H9 (cell line): ENCODE measurements at regions not wholly inside any gene's neighbourhood (a gene's known extent, or its start where the extent isn't known, plus 50 kb on each side); places are given as distances from the start of the nearest gene placed in this dataset.

Source experiments
- DNase-seq: peaks from one replicate; pipeline ENCODE4 v3.0.0-alpha.2; 2017
- H2AFZ ChIP-seq: one replicate; pipeline ENCODE4 v1.6.1; 2013; ENCODE audit warnings: mild to moderate bottlenecking, low read length, control low read depth, moderate library complexity
- H2AK5ac ChIP-seq: 2 replicates; pipeline ENCODE4 v1.6.1; 2013; ENCODE audit warnings: low read length, control low read depth, mixed read lengths; ENCODE audit not compliant: insufficient read length
- H2BK120ac ChIP-seq: one replicate; pipeline ENCODE4 v1.6.1; 2013; ENCODE audit warnings: low read depth, mild to moderate bottlenecking, low read length, control low read depth, inconsistent platforms; ENCODE audit not compliant: poor library complexity, severe bottlenecking
- H2BK12ac ChIP-seq: 2 replicates; pipeline ENCODE4 v1.6.1; 2013; ENCODE audit warnings: low read length, control low read depth, mixed read lengths, low read depth; ENCODE audit not compliant: insufficient read length
- H2BK15ac ChIP-seq: 2 replicates; pipeline ENCODE4 v1.6.1; 2013; ENCODE audit warnings: low read depth, low read length, control low read depth
- H2BK20ac ChIP-seq: one replicate; pipeline ENCODE4 v1.6.1; 2013; ENCODE audit warnings: low read depth, mild to moderate bottlenecking, low read length, control low read depth, inconsistent platforms; ENCODE audit not compliant: poor library complexity, severe bottlenecking
- H2BK5ac ChIP-seq: 2 replicates; pipeline ENCODE4 v1.6.1; 2013; ENCODE audit warnings: low read length, control low read depth, mixed read lengths; ENCODE audit not compliant: insufficient read length
- H3K14ac ChIP-seq: 2 replicates; pipeline ENCODE4 v1.6.1; 2013; ENCODE audit warnings: low read length, control low read depth; ENCODE audit not compliant: insufficient read depth
- H3K18ac ChIP-seq: 2 replicates; pipeline ENCODE4 v1.6.1; 2013; ENCODE audit warnings: low read depth, mild to moderate bottlenecking, mixed read lengths, low read length, control low read depth; ENCODE audit not compliant: insufficient read length
- H3K23ac ChIP-seq: 2 replicates; pipeline ENCODE4 v1.6.1; 2013; ENCODE audit warnings: low read length, control low read depth, mixed read lengths, low read depth; ENCODE audit not compliant: insufficient read length
- H3K23me2 ChIP-seq: 2 replicates; pipeline ENCODE4 v1.6.1; 2013; ENCODE audit warnings: low read depth, mild to moderate bottlenecking, mixed read lengths, low read length, control low read depth; ENCODE audit not compliant: insufficient read length, poor library complexity, severe bottlenecking
- H3K27ac ChIP-seq: 2 replicates; pipeline ENCODE4 v1.5.1; 2013; ENCODE audit warnings: low read length, control low read depth, mixed read lengths, low read depth; ENCODE audit not compliant: insufficient read length
- H3K27me3 ChIP-seq: 2 replicates; pipeline ENCODE4 v1.6.1; 2013; ENCODE audit warnings: low read length, control low read depth, inconsistent platforms; ENCODE audit not compliant: insufficient read depth
- H3K4ac ChIP-seq: 2 replicates; pipeline ENCODE4 v1.6.1; 2013; ENCODE audit warnings: low read depth, mild to moderate bottlenecking, control low read depth, inconsistent platforms, low read length, moderate library complexity
- H3K4me1 ChIP-seq: 2 replicates; pipeline ENCODE4 v1.6.1; 2013; ENCODE audit warnings: low read length, control low read depth, inconsistent platforms; ENCODE audit not compliant: insufficient read depth
- H3K4me2 ChIP-seq: 2 replicates; pipeline ENCODE4 v1.6.1; 2013; ENCODE audit warnings: low read length, control low read depth, mixed read lengths; ENCODE audit not compliant: insufficient read length, insufficient read depth
- H3K56ac ChIP-seq: 2 replicates; pipeline ENCODE4 v1.6.1; 2013; ENCODE audit warnings: low read depth, mild to moderate bottlenecking, mixed read lengths, low read length, control low read depth; ENCODE audit not compliant: insufficient read length
- H3K79me1 ChIP-seq: 2 replicates; pipeline ENCODE4 v1.6.1; 2013; ENCODE audit warnings: low read depth, mild to moderate bottlenecking, moderate library complexity, low read length, control low read depth, inconsistent platforms; ENCODE audit not compliant: insufficient read depth, poor library complexity, severe bottlenecking
- H3K79me2 ChIP-seq: 2 replicates; pipeline ENCODE4 v1.6.1; 2013; ENCODE audit warnings: low read length, control low read depth, inconsistent platforms; ENCODE audit not compliant: insufficient read depth
- H3K9ac ChIP-seq: 2 replicates; pipeline ENCODE4 v1.6.1; 2013; ENCODE audit warnings: low read length, control low read depth, mixed read lengths; ENCODE audit not compliant: insufficient read length; ENCODE audit errors: extremely low read depth
- H3K9me3 ChIP-seq: one replicate; pipeline ENCODE4 v1.6.1; 2013; ENCODE audit warnings: low read depth, low read length, inconsistent platforms; ENCODE audit not compliant: control insufficient read depth
- H3T11ph ChIP-seq: one replicate; pipeline ENCODE4 v1.6.1; 2013; ENCODE audit warnings: mild to moderate bottlenecking, low read length, control low read depth, inconsistent platforms
- H4K20me1 ChIP-seq: one replicate; pipeline ENCODE4 v1.6.1; 2013; ENCODE audit not compliant: control insufficient read depth, insufficient read length, insufficient read depth
- H4K5ac ChIP-seq: 2 replicates; pipeline ENCODE4 v1.6.1; 2013; ENCODE audit warnings: low read depth, mild to moderate bottlenecking, mixed read lengths, low read length, control low read depth; ENCODE audit not compliant: insufficient read length
- H4K8ac ChIP-seq: replicated peaks from 2 replicates; pipeline ENCODE4 v1.6.1; 2013; ENCODE audit warnings: low read length, control low read depth, mixed read lengths, low read depth; ENCODE audit not compliant: insufficient read length
- H4K91ac ChIP-seq: 2 replicates; pipeline ENCODE4 v1.6.1; 2013; ENCODE audit warnings: low read depth, mild to moderate bottlenecking, moderate library complexity, mixed read lengths, low read length, control low read depth; ENCODE audit not compliant: insufficient read length
- H3K27ac Mint-ChIP-seq, 3 experiments: 2 replicates in 2 of 3; 3 replicates in 1 of 3; pipeline ENCODE4 v1.8.0; 2020 to 2021; ENCODE audit warnings: mixed read lengths in 3 of 3, mild to moderate bottlenecking in 1 of 3, moderate library complexity in 1 of 3
- H3K27me3 Mint-ChIP-seq: 2 replicates; pipeline ENCODE4 v1.8.0; 2021; ENCODE audit warnings: low read depth, mild to moderate bottlenecking, moderate library complexity, mixed read lengths
- H3K36me3 Mint-ChIP-seq, 3 experiments: 2 replicates in 2 of 3; 3 replicates in 1 of 3; pipeline ENCODE4 v1.8.0; 2020 to 2021; ENCODE audit warnings: low read depth in 3 of 3, mixed read lengths in 3 of 3; ENCODE audit not compliant: insufficient read depth in 1 of 3
- H3K4me1 Mint-ChIP-seq, 2 experiments: 2 replicates each; pipeline ENCODE4 v1.8.0; 2020; ENCODE audit warnings: mixed read lengths in 2 of 2
- H3K4me3 Mint-ChIP-seq, 2 experiments: 2 replicates in 1 of 2; 3 replicates in 1 of 2; pipeline ENCODE4 v1.8.0; 2020 to 2021; ENCODE audit warnings: mild to moderate bottlenecking in 2 of 2, mixed read lengths in 2 of 2, moderate library complexity in 1 of 2
- H3K9me3 Mint-ChIP-seq, 2 experiments: 2 replicates in 1 of 2; 3 replicates in 1 of 2; pipeline ENCODE4 v1.8.0; 2020; ENCODE audit warnings: mild to moderate bottlenecking in 2 of 2, mixed read lengths in 2 of 2, moderate library complexity in 1 of 2
- CTCF ChIP-seq: fragments of 200-600 bp; sonication (generic); conservative IDR thresholded peaks from 3 replicates; pipeline ENCODE4 v1.8.0; 2021; ENCODE audit warnings: antibody characterized with exemption, mild to moderate bottlenecking

- H3K4me3 Mint-ChIP-seq = no peak overlapping the region
- H3K56ac ChIP-seq = no peak overlapping the region
- H2AK5ac ChIP-seq = no peak overlapping the region
- H3K4ac ChIP-seq = no peak overlapping the region
- no peak overlapping the region for H4K91ac ChIP-seq
- H3K14ac ChIP-seq = no peak overlapping the region
- no peak overlapping the region for H2BK20ac ChIP-seq
- no peaks in the 10 kb centered on the region for H3K4me1 ChIP-seq
- no peak overlapping the region for H2BK15ac ChIP-seq
- TF ChIP-seq CTCF = no peak
- peaks cover 23 to 27% of the 10 kb centered on the region in 2 experiments for H3K9me3 Mint-ChIP-seq
- H2AFZ ChIP-seq = no peak overlapping the region
- no peak overlapping the region for H3K18ac ChIP-seq
- no peak overlapping the region for H3K9ac ChIP-seq
- H3K27me3 ChIP-seq = no peaks in the 10 kb centered on the region
- H3K27ac ChIP-seq = no peak overlapping the region
- H3K4me2 ChIP-seq = no peak overlapping the region
- no peaks in the 10 kb centered on the region for H3K79me1 ChIP-seq
- H3K4me1 Mint-ChIP-seq = no peaks in the 10 kb centered on the region
- no peaks in the 10 kb centered on the region for H3K27me3 Mint-ChIP-seq
- H3T11ph ChIP-seq = no peak overlapping the region
- H3K23ac ChIP-seq = no peak overlapping the region
- H3K27ac Mint-ChIP-seq = no peak overlapping the region
- H2BK5ac ChIP-seq = no peak overlapping the region
- no peak overlapping the region for H2BK12ac ChIP-seq
- peaks cover 8% of the 10 kb centered on the region for H3K9me3 ChIP-seq
- H3K23me2 ChIP-seq = no peaks in the 10 kb centered on the region
- DNase-seq = no peak
- H4K5ac ChIP-seq = no peak overlapping the region
- no peak overlapping the region for H2BK120ac ChIP-seq
- no peak overlapping the region for H4K8ac ChIP-seq
- peaks cover 7 to 25% (median 13%) of the 10 kb centered on the region in 3 experiments for H3K36me3 Mint-ChIP-seq
- H4K20me1 ChIP-seq = no peaks in the 10 kb centered on the region
- no peaks in the 10 kb centered on the region for H3K79me2 ChIP-seq
These were observed 465.4 kb downstream of the FAT4 start for GRCh38 chr4:125780164-125780563.
